ENCODE measurements at regions not wholly inside any gene's neighbourhood (a gene's known extent, or its start where the extent isn't known, plus 50 kb on each side); places are given as distances from the start of the nearest gene placed in this dataset.
"Not testable (repeated sequence)": the region's sequence is repeated elsewhere in the genome, so short reads cannot be mapped to it uniquely, and the experiment has no call there.

DNA sequence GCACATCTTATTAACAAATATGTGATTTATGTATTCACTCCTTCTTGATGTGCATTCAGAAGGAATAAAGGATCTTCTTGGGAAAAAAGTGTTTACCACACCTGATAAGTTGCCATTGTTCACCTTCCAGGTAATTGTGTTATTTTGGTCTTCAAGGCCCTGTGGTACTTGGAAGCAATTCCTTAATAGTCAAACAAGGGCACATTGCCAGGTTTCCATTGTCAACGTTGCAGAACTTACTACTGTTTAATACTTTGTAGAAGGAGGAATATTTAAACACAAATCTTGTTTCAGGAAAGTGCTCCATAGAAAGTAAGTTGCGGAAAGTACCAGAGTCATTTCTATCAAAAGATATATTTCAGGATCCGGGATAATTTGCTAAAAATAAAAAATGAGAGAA is 129.5 kb upstream of the SGK1 start:
- DNase-seq: no peak

DNA sequence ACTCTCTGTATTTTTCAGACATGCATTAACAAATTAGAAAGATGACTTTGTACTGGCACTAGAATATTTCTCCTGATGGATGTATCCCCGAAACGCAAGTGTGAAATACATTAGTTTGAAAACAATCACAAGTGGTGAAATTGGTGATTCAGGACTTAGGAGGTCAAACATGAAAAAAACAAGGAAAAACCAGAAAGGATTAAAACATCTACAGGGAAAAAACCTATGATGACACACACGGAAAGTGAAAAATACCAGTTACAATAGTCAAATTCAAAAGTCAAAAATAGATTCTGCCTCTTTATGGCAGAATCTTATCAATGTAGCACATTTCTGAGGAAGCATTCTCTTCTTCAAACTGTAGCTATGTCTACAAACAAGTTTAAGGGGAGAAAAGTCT is 129.0 kb upstream of the SGK1 start:
- no peak for DNase-seq

- no peak for DNase-seq
These were observed 128.4 kb upstream of the SGK1 start for GRCh38 chr6:134446218-134446848.

GRCh38 chr6:134443009-134443408 is 125.1 kb upstream of the SGK1 start:
- no peak for DNase-seq

- DNase-seq: no peak
These were observed 124.2 kb upstream of the SGK1 start for GRCh38 chr6:134442073-134442472.

DNA sequence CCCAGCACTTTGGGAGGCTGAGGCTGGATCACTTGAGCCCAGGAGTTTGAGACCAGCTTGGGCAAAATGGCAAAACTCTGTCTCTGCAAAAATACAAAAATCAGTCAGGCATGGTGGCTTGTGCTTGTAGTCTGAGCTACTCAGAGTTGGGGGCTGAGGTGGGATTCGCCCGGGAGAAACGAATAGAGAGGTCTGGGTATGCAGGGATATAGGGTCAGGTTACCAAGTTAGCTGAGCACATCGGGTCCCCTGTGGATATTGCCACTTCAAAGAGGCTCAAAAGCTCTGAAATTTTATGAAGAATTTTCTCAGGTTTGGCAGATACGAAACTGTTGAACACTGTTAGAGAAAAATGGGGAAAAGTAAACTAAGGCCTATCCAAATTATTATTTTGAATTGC is 120.9 kb upstream of the SGK1 start:
- no peak for DNase-seq

DNA sequence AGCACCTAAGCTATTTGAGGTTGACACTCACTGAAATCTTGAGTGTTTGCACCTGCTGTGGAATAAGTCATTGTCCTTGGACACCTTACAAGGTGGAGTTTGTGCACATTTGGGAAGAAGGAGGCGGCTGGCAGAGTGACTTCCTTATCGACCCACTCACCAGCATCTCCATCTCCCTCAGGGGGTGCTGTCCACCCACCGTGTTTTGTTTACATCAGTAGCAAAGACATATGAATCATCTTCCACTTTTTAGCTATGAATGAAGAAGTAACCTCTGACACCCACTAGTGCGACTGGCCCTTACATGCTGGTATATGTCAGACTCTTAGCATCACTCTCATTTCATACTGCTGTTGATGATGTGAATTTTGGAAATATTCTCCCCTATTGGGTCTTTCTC is 119.5 kb upstream of the SGK1 start:
- DNase-seq: peak; percentile 63

DNA sequence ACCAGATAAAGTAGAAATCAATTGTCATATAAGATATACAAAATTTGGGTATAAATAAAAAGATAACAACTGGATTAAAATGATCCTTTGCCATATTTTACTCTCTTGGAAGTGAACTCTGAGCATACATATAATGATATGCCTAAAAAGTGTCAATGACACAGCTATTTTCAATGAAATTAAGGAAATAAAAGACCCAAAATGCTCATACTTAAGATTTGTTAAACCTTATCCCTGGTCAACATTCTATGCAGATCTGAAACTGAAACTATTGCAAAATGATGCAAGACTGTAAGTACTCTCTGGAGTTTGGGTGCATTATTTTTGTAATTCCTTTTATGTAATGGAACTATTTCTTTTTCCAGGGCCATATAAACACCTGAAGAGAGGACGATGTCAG is 119.0 kb upstream of the SGK1 start:
- DNase-seq: peak; percentile 14

DNA sequence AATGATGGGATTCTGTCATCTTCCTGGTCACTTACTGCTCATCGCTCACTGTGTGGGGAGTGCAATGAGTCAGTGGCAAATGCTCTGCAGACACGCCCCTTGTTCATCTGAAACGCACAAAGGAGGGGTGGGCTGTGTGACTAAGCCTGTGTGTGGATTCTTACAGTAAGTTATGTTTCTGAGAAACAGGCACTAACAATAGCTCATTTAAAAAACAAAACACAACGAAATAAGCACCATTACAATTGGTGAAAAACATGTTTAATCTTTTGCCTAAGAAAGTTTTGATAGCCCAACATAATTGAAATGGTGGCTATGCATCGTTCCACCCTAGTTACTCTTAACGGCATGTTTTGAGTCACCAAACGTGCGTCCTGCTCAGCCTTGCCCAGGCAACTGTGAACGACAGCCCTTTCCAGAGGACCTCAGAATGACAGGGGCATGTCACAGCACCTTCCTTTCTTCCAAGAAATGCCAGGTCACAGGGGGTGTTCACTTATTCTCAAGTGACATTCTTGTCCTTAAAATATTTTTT is 118.4 kb upstream of the SGK1 start:
- DNase-seq: peak; percentile 91

DNA sequence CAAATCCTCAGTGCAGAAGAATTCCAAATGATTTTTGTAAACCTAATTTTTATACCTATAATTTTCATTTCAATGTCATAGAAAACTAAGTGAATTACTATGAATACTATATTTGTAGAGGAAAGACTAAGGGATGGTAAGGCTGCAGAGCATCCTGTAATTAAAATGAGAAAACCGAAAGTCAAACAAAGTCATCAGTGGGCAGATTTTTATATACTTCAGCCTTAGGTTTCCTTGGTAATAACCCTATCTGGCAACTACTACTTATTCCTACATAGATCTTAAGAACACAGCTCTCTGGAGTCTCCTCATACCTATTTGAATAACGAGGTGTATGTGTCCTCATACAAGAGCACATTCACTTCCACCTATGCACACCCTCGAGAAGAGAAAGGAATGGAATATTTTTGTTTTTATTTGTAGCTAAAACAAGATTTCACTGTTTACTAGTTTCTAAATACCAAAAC is 117.9 kb upstream of the SGK1 start:
- DNase-seq: no peak

GRCh38 chr6:134434019-134434942 is 116.4 kb upstream of the SGK1 start:
- DNase-seq: peak; percentile 17

- no peak for DNase-seq
These were observed 114.1 kb upstream of the SGK1 start for GRCh38 chr6:134432036-134432435.

- DNase-seq: no peak
These were observed 113.5 kb upstream of the SGK1 start for GRCh38 chr6:134431421-134431859.

DNA sequence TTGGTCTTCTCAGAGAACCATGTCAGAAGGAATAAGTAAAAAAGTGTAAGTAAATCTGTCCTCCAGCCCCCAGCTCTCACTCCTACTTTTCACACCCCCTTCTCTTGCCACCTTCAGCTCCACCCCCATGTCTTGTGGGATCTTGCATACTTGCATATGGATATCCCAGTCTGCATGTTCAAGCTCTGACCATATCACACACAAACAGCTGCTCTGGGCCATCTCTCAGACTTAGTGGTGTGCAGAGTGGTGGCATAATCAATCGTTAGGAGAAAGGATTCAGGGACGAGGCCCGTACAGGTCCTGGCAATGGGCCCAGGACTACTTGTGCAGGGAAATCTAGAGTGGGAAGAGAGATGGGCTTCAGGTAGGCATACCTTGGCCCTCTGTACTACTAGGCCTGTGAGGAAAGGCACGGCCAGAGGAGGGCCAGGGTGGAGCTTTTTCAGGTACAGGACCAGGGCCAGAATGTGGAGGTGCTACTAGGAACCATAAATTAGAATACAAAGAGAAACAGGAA is 112.0 kb upstream of the SGK1 start:
- DNase-seq: no peak

GRCh38 chr6:134427721-134428120 is 109.8 kb upstream of the SGK1 start:
- no peak for DNase-seq

DNA sequence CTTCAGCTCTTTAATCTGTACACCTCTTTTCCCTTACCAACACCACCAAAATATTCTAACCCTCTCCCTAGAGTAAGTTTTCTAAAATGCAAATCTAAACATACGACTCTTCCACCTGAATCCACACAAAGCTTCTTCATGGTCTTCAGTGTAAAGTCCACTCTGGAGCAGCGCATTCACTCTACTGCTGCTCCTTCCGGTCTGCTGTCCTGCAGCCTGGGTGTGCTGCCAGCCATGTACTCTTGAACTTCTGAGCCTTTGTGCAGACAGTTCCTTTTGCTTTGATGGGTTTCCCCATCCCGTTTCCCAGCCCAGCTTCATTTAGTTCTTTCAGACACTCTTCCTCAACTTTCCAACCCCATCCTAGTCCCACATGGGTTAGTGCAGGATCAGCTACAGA is 108.7 kb upstream of the SGK1 start:
- no peak for DNase-seq

- DNase-seq: not testable (repeated sequence)
These were observed 108.0 kb upstream of the SGK1 start for GRCh38 chr6:134425917-134426316.

GRCh38 chr6:134425513-134425912 is 107.6 kb upstream of the SGK1 start:
- DNase-seq: no peak

- DNase-seq: no peak
These were observed 106.9 kb upstream of the SGK1 start for GRCh38 chr6:134424798-134425170.

- DNase-seq: no peak
These were observed 106.4 kb upstream of the SGK1 start for GRCh38 chr6:134424165-134424797.

- DNase-seq: no peak
These were observed 104.7 kb upstream of the SGK1 start for GRCh38 chr6:134422426-134423231.

GRCh38 chr6:134421501-134421900 is 103.6 kb upstream of the SGK1 start:
- no peak for DNase-seq

Measured in CD4-positive, alpha-beta T cell treated with Interleukin-4 for 4 hours (primary cell).